ENCODE measurements at regions not wholly inside any gene's neighbourhood (a gene's known extent, or its start where the extent isn't known, plus 50 kb on each side); places are given as distances from the start of the nearest gene placed in this dataset.
"Not testable (repeated sequence)": the region's sequence is repeated elsewhere in the genome, so short reads cannot be mapped to it uniquely, and the experiment has no call there.

DNA sequence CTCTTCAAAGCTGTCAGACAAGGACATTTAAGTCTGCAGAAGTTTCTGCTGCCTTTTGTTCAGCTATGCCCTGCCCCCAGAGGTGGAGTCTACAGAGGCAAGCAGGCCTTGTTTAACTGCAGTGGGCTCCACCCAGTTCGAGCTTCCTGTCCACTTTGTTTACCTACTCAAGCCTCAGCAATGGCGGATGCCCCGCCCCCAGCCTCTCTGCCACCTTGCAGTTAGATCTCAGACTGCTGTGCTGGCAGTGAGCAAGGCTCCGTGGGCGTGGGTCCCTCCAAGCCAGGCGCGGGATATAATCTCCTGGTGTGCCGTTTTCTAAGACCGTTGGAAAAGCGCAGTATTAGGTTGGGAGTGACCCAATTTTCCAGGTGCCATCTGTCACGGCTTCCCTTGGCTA, 144.5 kb upstream of the GOT2 start:
- DNase-seq: not testable (repeated sequence)

DNA sequence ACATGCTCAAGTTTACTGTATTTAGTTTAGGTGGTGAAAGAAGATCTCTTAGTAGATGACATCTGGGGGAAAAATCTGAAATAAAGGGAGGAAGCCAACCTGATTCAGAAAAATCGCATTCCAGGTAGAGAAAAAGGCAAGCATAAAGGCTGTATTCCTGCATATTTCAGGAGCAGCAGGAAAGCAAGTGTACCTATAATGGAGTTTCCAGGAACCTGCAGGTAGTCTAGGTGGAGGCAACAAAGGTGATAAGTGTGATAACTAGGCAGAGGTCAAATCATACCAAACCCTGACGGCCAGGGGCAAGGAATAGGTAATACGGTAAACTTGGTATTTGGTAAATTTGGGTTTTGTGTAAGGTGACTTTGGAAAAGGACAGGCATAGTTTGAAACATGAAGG, 132.8 kb upstream of the GOT2 start:
- no peak for DNase-seq

DNA sequence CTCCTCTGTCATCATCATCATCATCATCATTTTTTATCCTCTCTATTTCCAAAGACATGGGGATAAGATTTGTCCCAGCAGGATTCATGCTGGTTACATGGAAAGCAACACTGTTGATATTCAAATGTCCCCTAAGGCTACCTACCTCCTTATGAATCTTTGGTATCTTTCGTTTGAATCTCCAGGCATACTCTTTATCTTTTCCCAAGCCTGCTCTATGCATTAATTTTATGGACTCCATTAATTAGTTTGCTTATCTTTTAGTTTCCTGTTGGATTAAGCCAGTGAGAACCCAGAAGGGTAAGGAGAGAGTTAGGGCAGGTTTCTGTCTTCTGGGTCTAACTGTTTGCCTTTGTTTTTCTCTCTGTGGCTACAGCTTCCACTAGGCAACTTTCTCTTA, 129.6 kb upstream of the GOT2 start:
- DNase-seq: no peak

- no peak for DNase-seq
Measured at GRCh38 chr16:58863042-58863441, 128.9 kb upstream of the GOT2 start.

- DNase-seq: no peak
Measured at GRCh38 chr16:58862334-58863021, 128.4 kb upstream of the GOT2 start.

- DNase-seq: no peak
Measured at GRCh38 chr16:58859958-58860669, 126.0 kb upstream of the GOT2 start.

DNA sequence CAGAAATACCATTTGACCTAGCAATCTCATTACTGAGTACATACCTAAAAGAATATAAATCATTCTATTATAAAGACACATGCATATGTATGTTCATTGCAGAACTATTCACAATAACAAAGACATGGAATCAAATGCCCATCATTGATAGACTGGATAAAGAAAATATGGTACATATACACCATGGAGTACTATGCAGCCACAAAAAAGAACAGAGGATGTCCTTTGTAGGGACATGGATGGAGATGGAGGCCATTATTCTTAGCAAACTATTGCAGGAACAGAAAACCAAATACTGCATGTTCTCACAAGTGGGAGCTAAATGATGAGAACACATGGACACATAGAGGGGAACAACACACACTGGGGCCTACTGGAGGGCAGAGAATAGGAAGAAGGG, 124.5 kb upstream of the GOT2 start:
- not testable (repeated sequence) for DNase-seq

GRCh38 chr16:58855291-58855863, 121.3 kb upstream of the GOT2 start:
- no peak for DNase-seq

DNA sequence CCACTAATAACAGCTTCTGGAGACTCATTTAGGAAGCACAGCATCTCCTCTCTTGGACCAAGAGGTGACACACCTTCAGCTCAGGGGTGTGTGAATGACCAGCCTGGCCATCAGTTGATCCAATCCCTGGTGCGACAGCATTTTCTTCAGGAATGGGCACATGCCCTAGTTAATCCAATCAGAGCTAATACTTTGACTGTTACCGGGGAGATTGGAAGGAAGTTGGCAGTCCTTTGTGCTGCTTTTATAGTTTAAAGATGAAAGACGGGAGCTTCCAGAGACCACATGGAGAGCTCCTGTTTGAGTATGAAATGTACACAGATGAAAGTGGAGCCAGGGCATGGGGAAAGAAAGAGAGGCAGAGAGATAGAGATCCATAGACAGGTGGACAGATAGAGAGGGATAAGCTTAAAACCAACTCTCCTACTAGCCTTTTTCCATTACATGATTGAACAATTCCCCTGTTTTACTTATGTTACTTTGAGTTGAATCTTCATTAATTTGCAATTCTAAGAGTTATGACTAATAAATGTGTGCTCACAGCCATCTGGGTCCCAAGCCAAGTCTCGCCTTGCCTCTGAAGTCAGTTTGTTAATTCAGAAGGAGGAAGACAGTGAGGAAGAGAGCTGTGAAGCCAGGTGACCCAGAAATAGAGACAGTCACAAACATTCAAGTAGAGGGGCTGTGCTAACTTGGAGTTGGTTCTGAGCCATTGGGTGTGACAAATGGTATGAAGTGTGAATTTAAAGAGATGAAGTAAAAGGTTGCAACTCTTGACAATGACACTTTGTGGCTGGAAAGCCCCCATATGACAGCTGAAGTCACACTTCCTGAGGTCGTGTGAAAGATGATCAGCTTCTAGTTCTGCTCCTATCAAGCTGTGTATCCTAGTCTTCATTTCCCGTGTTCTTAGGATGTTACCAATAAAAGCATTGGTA, 120.0 kb upstream of the GOT2 start:
- DNase-seq: no peak

DNA sequence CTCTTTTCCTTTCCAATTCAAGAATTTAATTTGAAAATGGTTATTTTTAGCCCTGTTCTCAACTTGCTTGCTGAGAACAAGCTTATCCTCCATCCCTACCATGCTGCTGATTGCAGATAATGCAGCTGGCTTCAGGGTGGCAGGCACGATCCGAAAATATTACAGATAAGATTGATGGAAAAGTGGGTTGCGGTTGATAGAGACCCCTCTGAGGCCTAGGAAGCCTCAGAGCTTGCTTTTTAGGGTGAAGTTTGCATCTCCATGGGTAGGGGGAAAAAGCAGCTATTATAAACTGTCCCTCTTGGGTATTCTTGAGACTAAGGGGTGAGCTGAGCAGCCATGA, 116.5 kb upstream of the GOT2 start:
- no peak for DNase-seq

DNA sequence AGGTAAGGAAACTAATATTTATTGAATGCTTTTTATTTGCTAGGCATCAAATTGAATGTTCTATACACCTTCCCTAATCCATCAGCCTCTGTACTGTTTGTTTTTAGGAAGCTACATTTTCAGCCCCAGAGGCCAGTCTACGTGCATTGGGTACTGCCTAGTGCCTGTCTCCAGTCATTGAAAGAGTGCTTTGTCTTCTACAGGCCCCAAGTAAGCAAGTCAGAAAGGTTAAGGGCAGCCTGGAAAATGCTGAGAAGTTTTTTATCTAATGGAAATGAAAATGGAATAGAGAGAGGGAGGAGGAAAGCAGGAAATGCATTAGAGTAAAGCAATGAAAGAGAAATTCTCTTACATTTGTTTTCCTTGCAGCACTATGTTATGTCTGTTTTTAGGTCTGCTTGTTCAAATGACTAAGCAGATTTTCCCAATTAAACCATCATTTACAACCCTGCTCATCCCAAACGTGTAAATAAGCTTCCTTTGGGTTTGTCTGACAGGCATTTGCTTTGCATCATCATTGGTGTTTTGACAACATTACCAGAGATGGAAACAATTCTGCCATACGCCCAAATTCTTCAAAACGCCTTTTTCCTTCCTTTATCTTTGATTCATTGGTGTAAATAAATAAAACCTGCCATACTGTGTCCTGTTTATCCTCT, 116.0 kb upstream of the GOT2 start:
- no peak for DNase-seq

DNA sequence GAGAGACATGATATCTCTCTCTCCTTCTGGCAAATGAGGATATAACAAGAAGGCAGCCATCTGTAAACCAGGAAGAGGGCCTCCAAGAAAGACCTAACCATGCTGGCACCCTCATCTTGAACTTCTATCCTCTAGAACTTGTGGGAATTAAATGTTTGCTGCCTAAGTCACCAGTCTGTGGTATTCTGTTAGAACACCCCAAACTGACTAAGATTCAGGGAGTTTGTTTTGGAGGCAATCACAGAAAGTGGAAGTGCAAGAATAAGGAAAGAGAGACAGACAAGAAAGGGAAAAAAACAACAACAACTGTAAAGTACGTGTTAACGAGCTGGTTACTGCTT, 114.5 kb upstream of the GOT2 start:
- DNase-seq: no peak

- DNase-seq: peak; percentile 19
Measured at GRCh38 chr16:58847902-58848661, 114.0 kb upstream of the GOT2 start.

DNA sequence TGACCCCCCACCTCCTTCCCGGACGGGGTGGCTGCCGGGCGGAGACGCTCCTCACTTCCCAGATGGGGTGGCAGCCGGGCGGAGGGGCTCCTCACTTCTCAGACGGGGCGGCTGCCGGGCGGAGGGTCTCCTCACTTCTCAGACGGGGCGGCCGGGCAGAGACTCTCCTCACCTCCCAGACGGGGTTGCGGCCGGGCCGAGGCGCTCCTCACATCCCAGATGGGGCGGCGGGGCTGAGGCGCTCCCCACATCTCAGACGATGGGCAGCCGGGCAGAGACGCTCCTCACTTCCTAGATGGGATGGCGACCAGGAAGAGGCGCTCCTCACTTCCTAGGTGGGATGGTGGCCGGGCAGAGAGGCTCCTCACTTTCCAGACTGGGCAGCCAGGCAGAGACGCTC, 112.1 kb upstream of the GOT2 start:
- not testable (repeated sequence) for DNase-seq

GRCh38 chr16:58843675-58844074, 109.6 kb upstream of the GOT2 start:
- peak; percentile 43 for DNase-seq

DNA sequence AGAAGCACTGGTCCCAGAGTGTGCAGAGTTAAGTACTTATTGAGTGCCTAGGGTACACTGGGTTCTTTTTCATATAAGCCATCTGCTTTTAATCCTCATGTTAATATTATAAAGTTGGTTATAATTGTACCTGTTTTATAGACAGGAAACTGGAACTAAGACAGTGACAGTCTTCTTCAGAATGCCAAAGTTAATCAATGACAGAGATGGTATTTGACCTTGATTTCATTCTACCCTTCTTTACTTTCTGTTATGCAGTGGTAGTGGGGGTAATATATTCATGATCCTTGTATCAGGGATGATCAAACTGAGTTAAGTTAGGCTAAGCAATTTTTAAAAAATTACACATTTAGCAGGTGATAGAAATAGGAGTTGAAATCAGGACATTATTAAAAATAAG, 108.6 kb upstream of the GOT2 start:
- no peak for DNase-seq

- DNase-seq: no peak
Measured at GRCh38 chr16:58842156-58842555, 108.0 kb upstream of the GOT2 start.

DNA sequence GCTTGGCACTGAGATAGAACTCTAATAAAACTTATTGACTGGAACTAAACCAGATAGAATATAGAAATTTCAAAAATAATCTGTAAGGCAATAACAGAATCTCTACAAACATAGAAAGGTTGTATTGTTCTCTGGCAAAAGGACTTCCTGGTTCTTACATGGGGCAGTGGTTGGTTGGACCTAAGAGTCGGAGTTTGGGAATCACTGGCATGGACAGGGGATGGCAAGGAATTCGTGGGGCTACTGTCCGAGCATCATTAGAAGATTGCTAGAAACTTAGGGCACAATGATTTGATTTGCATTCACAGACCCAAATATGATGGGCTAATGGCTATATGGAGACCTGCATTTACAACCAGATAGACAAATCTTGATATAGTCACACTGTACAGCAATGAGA, 103.8 kb upstream of the GOT2 start:
- no peak for DNase-seq

GRCh38 chr16:58836427-58836826, 102.3 kb upstream of the GOT2 start:
- DNase-seq: no peak

- no peak for DNase-seq
Measured at GRCh38 chr16:58832386-58832895, 98.3 kb upstream of the GOT2 start.

DNA sequence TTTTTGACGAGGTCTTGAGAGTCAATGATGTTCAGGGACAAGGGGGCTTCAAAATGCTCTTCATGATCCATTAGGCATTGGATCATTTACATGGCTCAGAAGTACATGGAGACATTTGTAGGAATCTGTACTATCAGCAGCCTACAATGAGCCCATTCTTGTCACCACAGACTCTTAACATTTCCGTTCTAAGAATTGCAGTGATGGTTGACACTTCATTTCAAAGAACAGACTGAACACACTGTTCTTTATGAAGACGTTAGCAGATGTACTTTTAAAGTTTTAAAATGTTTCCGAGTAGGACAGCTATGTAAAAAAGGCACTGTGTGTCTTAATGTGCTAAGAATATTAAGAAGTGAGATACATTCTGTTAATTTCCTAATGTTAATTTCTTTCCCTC, 97.3 kb upstream of the GOT2 start:
- no peak for DNase-seq
